ES-I3 (cell line): ENCODE measurements at regions not wholly inside any gene's neighbourhood (a gene's known extent, or its start where the extent isn't known, plus 50 kb on each side); places are given as distances from the start of the nearest gene placed in this dataset.

Experiments used
- H3K36me3 ChIP-seq: 2 replicates; pipeline ENCODE4 v1.6.1; 2013; ENCODE audit warnings: mild to moderate bottlenecking, low read length, control low read depth, moderate library complexity; ENCODE audit not compliant: insufficient read depth
- H3K4me1 ChIP-seq: 2 replicates; pipeline ENCODE4 v1.6.1; 2013; ENCODE audit warnings: mild to moderate bottlenecking, control low read depth, low read length; ENCODE audit not compliant: insufficient read depth
- H3K9ac ChIP-seq: 2 replicates; pipeline ENCODE4 v1.6.1; 2013; ENCODE audit warnings: low read depth, mild to moderate bottlenecking, low read length, moderate library complexity
- H3K9me3 ChIP-seq: 2 replicates; pipeline ENCODE4 v1.6.1; 2013; ENCODE audit warnings: mild to moderate bottlenecking, low read length, moderate library complexity; ENCODE audit not compliant: control insufficient read depth, insufficient read depth

DNA sequence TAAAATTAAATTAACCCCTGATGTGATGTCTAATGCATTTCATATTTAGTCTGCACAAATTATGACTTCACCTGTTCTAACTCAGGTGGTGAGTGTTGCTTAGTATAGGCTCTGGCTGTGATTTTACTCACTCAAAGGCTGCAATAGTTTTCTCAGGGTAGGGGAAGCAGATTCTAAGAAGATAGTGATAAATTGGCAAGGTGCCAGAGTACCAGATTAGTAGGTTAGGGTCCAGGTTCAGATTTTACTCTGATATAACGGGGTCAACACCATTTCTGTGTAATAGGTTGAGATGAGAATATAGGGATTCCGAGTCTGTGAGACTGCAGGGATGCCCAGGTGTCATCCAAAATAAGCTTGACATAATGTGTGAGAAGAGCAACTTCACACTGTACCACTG, 1049.6 kb downstream of the STIM2 start:
- no peaks in the 10 kb centered on the region for H3K36me3 ChIP-seq
- no peaks in the 10 kb centered on the region for H3K9me3 ChIP-seq
- no peaks in the 10 kb centered on the region for H3K4me1 ChIP-seq
- H3K9ac ChIP-seq, result no peak overlapping the region

DNA sequence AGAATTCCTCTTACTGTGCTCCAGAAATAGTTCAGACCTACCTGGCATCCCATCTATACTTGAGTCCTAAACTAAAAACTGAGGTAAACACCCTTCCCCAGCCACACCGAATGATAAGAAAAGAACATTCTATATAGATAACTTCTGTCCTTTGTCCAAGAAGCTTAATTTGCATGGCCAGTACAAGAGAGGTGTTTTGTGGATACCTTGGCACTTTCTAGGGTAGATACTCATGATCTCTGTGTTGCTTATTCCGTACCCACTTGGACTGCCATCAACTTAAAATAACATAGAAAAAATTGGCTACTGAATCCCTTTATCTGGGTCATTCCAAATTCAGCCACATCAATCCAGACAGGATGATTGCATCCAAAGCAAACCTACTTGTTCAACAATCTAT, 1050.4 kb downstream of the STIM2 start:
- H3K9ac ChIP-seq, result no peak overlapping the region
- no peaks in the 10 kb centered on the region for H3K4me1 ChIP-seq
- no peaks in the 10 kb centered on the region for H3K36me3 ChIP-seq
- H3K9me3 ChIP-seq, result no peaks in the 10 kb centered on the region

- Histone ChIP-seq H3K4me1 (no peaks in the 10 kb centered on the region), H3K9ac (no peak overlapping the region), H3K36me3 (no peaks in the 10 kb centered on the region), H3K9me3 (no peaks in the 10 kb centered on the region)
Observed at GRCh38 chr4:27913738-27914137, 1053.1 kb downstream of the STIM2 start.

- Histone ChIP-seq H3K36me3 (no peaks in the 10 kb centered on the region), H3K9ac (no peak overlapping the region), H3K9me3 (no peaks in the 10 kb centered on the region), H3K4me1 (no peaks in the 10 kb centered on the region)
Observed at GRCh38 chr4:27915822-27916221, 1055.2 kb downstream of the STIM2 start.

GRCh38 chr4:27916452-27917184, 1056.0 kb downstream of the STIM2 start:
- H3K4me1 ChIP-seq, result no peaks in the 10 kb centered on the region
- no peak overlapping the region for H3K9ac ChIP-seq
- H3K36me3 ChIP-seq, result no peaks in the 10 kb centered on the region
- H3K9me3 ChIP-seq, result no peaks in the 10 kb centered on the region

DNA sequence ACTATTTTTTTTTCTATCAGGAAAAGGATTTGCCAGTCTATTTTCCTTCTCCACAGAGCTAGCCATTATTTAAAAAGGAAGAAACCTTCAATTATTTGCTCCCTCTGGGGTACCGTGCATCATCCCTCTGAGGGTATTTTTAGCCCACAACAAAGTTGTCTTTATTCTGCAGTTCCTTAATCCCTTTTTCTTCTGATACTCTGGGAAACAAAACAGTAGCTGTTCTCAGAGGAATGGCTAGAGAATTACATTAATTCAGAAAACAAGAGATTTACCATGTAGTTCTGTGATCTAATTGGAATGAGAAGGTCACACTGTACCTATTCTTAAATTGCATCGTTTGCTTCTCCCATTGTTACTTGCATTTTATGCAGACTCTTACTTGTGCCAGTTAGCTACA, 1056.7 kb downstream of the STIM2 start:
- no peaks in the 10 kb centered on the region for H3K36me3 ChIP-seq
- H3K9ac ChIP-seq, result no peak overlapping the region
- no peaks in the 10 kb centered on the region for H3K9me3 ChIP-seq
- no peaks in the 10 kb centered on the region for H3K4me1 ChIP-seq

- no peak overlapping the region for H3K9ac ChIP-seq
Observed at GRCh38 chr4:27921231-27921630, 1060.6 kb downstream of the STIM2 start.

GRCh38 chr4:27928761-27929540, 1068.3 kb downstream of the STIM2 start:
- Histone ChIP-seq H3K9me3 (no peaks in the 10 kb centered on the region), H3K4me1 (no peaks in the 10 kb centered on the region), H3K36me3 (no peaks in the 10 kb centered on the region), H3K9ac (no peak overlapping the region)

More at GRCh38 chr4:27921231-27921630, 1060.6 kb downstream of the STIM2 start:
- no peaks in the 10 kb centered on the region for H3K4me1 ChIP-seq
- H3K36me3 ChIP-seq, result no peaks in the 10 kb centered on the region
- no peaks in the 10 kb centered on the region for H3K9me3 ChIP-seq

GRCh38 chr4:27930291-27930690, 1069.7 kb downstream of the STIM2 start:
- H3K9me3 ChIP-seq, result no peaks in the 10 kb centered on the region
- no peaks in the 10 kb centered on the region for H3K4me1 ChIP-seq
- H3K9ac ChIP-seq, result no peak overlapping the region
- no peaks in the 10 kb centered on the region for H3K36me3 ChIP-seq

DNA sequence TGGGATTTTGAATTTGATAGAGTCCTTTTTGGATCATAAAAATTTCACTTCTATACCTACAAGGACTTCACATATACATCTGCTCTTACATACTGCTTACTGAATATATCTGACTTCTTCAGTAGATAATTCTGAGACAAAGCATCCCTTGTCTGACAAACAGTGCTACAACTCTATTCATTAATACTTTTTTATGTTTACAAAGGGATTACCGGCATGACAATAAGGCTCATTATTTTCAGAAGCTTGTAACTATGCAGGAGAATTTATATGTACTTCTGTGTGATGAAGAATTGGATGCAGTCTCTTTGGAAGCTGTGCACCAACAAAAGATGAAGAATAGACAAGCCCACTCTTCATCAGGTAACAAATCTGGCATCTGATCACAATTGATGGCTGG, 1070.3 kb downstream of the STIM2 start:
- Histone ChIP-seq H3K9ac (no peak overlapping the region), H3K9me3 (no peaks in the 10 kb centered on the region), H3K4me1 (no peaks in the 10 kb centered on the region), H3K36me3 (no peaks in the 10 kb centered on the region)

DNA sequence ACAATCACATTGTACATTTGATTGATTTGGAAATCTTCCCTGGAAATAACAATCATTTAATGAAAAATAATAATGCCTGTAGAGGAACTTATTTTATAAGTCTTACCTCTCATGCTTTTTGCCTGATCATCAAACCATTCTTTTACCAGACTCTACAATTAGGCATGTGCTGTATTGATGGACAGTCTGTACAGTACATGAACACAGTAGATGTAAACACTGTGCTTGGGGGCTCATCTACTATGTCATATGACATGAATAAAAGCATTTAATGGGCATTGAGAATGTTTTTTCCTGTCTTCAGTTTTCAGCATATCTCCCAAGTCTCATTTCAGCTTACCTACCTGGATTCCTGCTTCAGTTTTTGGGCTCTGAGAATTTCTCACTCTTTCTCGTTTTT, 1070.9 kb downstream of the STIM2 start:
- Histone ChIP-seq H3K9ac (no peak overlapping the region), H3K4me1 (no peaks in the 10 kb centered on the region), H3K9me3 (no peaks in the 10 kb centered on the region), H3K36me3 (no peaks in the 10 kb centered on the region)

DNA sequence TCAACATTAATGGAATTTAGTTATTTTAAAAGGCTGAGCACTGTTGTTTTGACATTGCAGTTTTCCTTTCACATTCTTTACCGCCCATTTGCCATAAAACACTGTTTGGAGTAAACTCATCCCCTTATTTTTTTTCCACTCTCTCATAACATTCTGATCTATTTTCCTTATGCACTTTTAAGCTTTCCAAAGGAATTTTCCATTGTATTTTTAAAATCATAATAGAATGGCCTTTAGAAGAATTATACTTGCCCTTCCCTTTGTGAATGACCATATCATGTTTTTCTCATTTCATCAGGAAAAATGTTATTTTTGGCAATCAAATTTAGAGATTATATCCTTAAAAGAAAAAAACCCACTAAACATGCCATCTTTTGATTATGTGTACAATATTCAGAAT, 1074.2 kb downstream of the STIM2 start:
- Histone ChIP-seq H3K9me3 (no peaks in the 10 kb centered on the region), H3K4me1 (no peaks in the 10 kb centered on the region), H3K36me3 (no peaks in the 10 kb centered on the region), H3K9ac (no peak overlapping the region)

DNA sequence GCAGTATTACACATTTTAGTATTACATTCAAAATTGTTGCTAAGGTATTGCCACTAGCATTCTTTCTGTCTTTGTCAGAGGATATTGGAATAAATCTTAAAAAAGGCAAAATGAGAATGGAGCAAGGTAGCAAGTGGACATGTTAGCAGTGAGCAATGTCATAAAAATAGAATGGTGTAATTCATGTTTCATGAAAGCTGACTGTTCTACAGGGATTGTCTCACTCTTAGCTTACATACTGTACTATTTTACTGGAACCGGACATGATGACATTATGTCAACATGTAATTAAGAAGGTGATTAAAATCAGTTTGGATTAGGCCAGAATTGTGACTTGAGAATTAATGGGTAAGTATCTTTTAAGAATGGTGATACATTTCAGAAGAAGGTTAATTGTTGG, 1086.2 kb downstream of the STIM2 start:
- H3K4me1 ChIP-seq, result no peaks in the 10 kb centered on the region
- H3K36me3 ChIP-seq, result no peaks in the 10 kb centered on the region
- H3K9me3 ChIP-seq, result no peaks in the 10 kb centered on the region
- no peak overlapping the region for H3K9ac ChIP-seq

- Histone ChIP-seq H3K36me3 (no peaks in the 10 kb centered on the region), H3K9ac (no peak overlapping the region)
Observed at GRCh38 chr4:27947302-27947701, 1086.7 kb downstream of the STIM2 start.

DNA sequence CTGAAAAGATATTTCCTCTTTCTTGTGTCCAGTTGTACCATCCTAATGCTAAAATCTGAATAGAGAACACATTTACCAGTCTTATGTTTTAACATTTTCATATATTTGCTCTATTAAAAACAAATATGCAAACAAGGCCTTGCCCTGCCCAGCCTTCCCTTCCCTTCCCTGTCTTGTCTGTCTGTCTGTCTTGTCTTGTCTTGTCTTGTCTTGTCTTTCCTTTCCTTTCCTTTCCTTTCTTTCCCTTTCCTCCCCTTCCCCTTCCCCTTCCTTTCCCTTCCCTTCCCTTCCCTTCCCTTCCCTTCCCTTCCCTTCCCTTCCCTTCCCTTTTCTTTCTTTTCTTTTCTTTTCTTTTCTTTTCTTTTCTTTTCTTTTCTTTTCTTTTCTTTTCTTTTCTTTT, 1103.5 kb downstream of the STIM2 start:
- Histone ChIP-seq H3K9ac (no peak overlapping the region), H3K9me3 (no peaks in the 10 kb centered on the region), H3K36me3 (no peaks in the 10 kb centered on the region), H3K4me1 (no peaks in the 10 kb centered on the region)

More at GRCh38 chr4:27947302-27947701, 1086.7 kb downstream of the STIM2 start:
- H3K4me1 ChIP-seq, result no peaks in the 10 kb centered on the region
- H3K9me3 ChIP-seq, result no peaks in the 10 kb centered on the region
